RWPE1 (cell line): ENCODE measurements at regions not wholly inside any gene's neighbourhood (a gene's known extent, or its start where the extent isn't known, plus 50 kb on each side); places are given as distances from the start of the nearest gene placed in this dataset.

Source experiments
- CTCF ChIA-PET: fragments of 350-600 bp; sonication (Branson Sonifier 250); formaldehyde crosslinking; extraction: SDS; loops from one replicate; lab custom pipeline; 2021; lab: Yijun Ruan, JAX
- POLR2A ChIA-PET: fragments of 400-600 bp; formaldehyde crosslinking; extraction: SDS; loops from one replicate; lab custom pipeline; 2020; ENCODE audit warnings: antibody characterized with exemption; ENCODE audit not compliant: low non-redundant PET; lab: Yijun Ruan, JAX
- DNase-seq: peaks from one replicate; pipeline ENCODE4 v3.0.0; 2012; ENCODE audit warnings: low spot score
- H3K27ac ChIP-seq: fragments of 450-650 bp; 2 replicates; pipeline ENCODE4 v1.5.1; 2017
- TF ChIP-seq, protein P1 (sequence below): fragments of 450-650 bp; conservative IDR thresholded peaks from 2 replicates; pipeline ENCODE4 v1.5.1; 2017; ENCODE audit warnings: low read depth, mild to moderate bottlenecking

DNA sequence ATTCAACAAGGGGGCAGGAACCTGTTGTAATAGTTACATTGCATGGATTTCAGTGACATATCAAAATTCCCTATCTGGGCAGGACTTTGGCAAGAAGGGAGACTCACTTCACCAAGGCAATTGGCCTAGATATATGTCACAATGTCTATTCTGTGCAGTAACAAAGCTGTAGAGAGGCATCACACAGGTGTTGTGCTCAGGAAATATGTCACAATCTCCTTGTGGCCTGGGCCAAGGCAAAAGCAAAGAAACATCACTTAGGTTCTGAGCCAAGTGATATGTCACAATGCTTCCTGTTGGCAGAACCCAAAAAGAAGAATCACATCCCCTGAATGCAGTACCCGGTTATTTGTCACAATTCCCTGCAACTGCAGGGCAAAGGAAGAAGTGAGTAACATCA lies 1020.9 kb upstream of the AMELY start:
- DNase-seq, result no peak
- TF ChIP-seq, protein P1, sequence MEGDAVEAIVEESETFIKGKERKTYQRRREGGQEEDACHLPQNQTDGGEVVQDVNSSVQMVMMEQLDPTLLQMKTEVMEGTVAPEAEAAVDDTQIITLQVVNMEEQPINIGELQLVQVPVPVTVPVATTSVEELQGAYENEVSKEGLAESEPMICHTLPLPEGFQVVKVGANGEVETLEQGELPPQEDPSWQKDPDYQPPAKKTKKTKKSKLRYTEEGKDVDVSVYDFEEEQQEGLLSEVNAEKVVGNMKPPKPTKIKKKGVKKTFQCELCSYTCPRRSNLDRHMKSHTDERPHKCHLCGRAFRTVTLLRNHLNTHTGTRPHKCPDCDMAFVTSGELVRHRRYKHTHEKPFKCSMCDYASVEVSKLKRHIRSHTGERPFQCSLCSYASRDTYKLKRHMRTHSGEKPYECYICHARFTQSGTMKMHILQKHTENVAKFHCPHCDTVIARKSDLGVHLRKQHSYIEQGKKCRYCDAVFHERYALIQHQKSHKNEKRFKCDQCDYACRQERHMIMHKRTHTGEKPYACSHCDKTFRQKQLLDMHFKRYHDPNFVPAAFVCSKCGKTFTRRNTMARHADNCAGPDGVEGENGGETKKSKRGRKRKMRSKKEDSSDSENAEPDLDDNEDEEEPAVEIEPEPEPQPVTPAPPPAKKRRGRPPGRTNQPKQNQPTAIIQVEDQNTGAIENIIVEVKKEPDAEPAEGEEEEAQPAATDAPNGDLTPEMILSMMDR, result no peak
- no peak overlapping the region for H3K27ac ChIP-seq
- ChIA-PET CTCF (no interaction called here), POLR2A (no interaction called here)

GRCh38 chrY:7929866-7930265 lies 1018.3 kb upstream of the AMELY start:
- POLR2A ChIA-PET, result no interaction called here
- CTCF ChIA-PET, result no interaction called here
- TF ChIP-seq, protein P1, result no peak
- H3K27ac ChIP-seq, result no peak overlapping the region
- no peak for DNase-seq

DNA sequence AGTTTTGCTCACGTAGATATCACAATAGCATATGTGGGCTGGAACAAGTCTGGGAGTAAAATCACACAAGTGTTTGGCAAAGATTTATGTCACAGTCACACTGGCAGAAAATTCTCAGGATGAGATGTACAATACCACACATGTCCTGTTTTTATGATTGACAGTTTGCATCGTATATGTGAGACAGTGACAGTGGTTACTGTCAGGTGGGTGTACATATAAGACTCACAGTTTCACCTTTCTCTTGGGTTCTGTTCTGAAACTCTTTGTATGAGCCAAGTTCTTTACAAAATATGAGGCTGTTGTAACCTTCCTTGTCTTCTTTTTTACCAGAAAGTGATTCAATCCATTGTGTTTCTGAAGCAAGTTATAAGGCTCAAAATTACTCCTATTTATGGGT lies 1012.5 kb upstream of the AMELY start:
- POLR2A ChIA-PET, result no interaction called here
- TF ChIP-seq, protein P1, result no peak
- no peak for DNase-seq
- CTCF ChIA-PET, result no interaction called here
- no peak overlapping the region for H3K27ac ChIP-seq

DNA sequence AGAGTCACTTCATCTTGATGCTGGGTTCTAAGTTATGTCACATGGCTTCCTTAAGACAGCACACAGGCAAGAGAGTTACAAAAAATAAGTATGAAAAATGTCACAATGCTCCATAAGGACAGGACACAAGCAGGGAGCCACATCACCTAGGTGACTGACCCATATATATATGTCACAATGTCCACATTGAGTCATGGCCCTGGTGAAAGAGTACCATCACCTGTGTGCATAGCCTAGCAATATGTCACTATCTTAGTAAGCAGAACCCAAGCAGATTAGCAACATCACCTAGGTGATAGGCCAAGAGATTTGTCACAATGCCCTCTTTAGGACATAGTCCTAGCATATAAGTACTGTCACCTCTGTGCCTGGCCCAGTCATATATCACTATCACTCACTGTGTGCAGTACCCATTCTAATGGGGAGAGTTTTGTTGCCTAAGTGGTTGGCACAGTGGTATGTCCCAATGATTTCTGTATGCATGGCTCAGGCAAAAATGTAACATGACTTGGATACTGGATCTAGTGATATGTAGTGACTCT lies 1012.0 kb upstream of the AMELY start:
- DNase-seq, result no peak
- ChIA-PET POLR2A (no interaction called here), CTCF (no interaction called here)
- TF ChIP-seq, protein P1, result no peak
- H3K27ac ChIP-seq, result no peak overlapping the region

GRCh38 chrY:7920382-7920781 lies 1008.8 kb upstream of the AMELY start:
- no peak for DNase-seq
- TF ChIP-seq, protein P1, result no peak
- ChIA-PET POLR2A (no interaction called here), CTCF (no interaction called here)
- H3K27ac ChIP-seq, result no peak overlapping the region

- ChIA-PET CTCF (no interaction called here), POLR2A (no interaction called here)
- no peak overlapping the region for H3K27ac ChIP-seq
- DNase-seq, result no peak
- TF ChIP-seq, protein P1, result no peak
These were observed 977.0 kb upstream of the AMELY start for GRCh38 chrY:7888506-7888905.

- CTCF ChIA-PET, result no interaction called here
- TF ChIP-seq, protein P1, result no peak
- DNase-seq, result no peak
- no peak overlapping the region for H3K27ac ChIP-seq
- POLR2A ChIA-PET, result no interaction called here
These were observed 970.1 kb upstream of the AMELY start for GRCh38 chrY:7881696-7882095.
